ENCODE measurements at regions not wholly inside any gene's neighbourhood (a gene's known extent, or its start where the extent isn't known, plus 50 kb on each side); places are given as distances from the start of the nearest gene placed in this dataset.

- TF ChIP-seq, protein P1, sequence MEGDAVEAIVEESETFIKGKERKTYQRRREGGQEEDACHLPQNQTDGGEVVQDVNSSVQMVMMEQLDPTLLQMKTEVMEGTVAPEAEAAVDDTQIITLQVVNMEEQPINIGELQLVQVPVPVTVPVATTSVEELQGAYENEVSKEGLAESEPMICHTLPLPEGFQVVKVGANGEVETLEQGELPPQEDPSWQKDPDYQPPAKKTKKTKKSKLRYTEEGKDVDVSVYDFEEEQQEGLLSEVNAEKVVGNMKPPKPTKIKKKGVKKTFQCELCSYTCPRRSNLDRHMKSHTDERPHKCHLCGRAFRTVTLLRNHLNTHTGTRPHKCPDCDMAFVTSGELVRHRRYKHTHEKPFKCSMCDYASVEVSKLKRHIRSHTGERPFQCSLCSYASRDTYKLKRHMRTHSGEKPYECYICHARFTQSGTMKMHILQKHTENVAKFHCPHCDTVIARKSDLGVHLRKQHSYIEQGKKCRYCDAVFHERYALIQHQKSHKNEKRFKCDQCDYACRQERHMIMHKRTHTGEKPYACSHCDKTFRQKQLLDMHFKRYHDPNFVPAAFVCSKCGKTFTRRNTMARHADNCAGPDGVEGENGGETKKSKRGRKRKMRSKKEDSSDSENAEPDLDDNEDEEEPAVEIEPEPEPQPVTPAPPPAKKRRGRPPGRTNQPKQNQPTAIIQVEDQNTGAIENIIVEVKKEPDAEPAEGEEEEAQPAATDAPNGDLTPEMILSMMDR (IDR thresholded peaks at IDR 0.05; ENCODE audit: low read depth, low read length) = no peak
- no peak for TF ChIP-seq EZH2phosphoT487 (IDR thresholded peaks at IDR 0.05; ENCODE audit: low read depth)
These were observed 1561.0 kb upstream of the MIR17HG start for GRCh38 chr13:89786531-89786930.

Measured in OCI-LY3 (cell line).